ENCODE measurements at regions not wholly inside any gene's neighbourhood (a gene's known extent, or its start where the extent isn't known, plus 50 kb on each side); places are given as distances from the start of the nearest gene placed in this dataset.

DNA sequence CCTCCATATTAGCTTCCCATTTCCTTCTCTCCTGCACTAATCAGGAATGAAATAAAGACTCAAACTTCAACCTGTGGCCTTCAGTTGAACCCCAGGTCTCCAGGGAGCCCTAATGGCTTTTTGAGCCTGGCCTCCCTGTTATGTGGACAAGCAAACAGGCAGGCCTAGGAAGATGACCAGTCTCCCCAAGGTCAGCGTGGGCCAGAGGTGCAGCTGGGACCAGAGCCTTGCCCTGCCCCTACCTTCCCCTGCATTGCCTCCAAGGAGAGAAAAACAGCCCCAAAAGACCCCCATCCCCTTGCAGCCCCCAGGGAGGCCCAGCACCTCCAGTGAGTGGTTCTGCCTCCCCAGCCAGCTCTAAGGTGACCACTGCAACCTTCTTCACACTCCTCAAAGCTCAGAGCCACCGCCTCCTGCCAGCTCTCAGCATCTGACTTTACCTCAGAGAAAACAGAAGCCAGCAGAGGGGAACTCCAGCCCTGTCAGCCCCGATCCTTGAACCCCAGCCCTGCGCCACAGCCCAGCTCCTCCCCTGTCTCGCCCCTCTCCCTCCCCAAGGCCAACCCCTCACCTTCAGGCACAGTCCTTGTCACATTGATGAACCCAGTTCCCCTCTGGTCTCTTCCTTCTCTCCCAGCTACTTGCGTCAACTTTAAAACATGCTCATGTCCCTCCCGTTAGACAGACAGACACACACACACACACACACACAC is 59.5 kb upstream of the ID2 start:
- TF ChIP-seq, protein P1, sequence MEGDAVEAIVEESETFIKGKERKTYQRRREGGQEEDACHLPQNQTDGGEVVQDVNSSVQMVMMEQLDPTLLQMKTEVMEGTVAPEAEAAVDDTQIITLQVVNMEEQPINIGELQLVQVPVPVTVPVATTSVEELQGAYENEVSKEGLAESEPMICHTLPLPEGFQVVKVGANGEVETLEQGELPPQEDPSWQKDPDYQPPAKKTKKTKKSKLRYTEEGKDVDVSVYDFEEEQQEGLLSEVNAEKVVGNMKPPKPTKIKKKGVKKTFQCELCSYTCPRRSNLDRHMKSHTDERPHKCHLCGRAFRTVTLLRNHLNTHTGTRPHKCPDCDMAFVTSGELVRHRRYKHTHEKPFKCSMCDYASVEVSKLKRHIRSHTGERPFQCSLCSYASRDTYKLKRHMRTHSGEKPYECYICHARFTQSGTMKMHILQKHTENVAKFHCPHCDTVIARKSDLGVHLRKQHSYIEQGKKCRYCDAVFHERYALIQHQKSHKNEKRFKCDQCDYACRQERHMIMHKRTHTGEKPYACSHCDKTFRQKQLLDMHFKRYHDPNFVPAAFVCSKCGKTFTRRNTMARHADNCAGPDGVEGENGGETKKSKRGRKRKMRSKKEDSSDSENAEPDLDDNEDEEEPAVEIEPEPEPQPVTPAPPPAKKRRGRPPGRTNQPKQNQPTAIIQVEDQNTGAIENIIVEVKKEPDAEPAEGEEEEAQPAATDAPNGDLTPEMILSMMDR (IDR thresholded peaks at IDR 0.05; ENCODE audit: insufficient read depth, low read length, missing control alignments): no peak
- DNase-seq (ENCODE audit: low read depth, low spot score): no peak
- ChIA-PET CTCF (no interaction called here), POLR2A (no interaction called here)
- H3K4me3 ChIP-seq (ENCODE audit: low read depth, low read length): no peak overlapping the region

DNA sequence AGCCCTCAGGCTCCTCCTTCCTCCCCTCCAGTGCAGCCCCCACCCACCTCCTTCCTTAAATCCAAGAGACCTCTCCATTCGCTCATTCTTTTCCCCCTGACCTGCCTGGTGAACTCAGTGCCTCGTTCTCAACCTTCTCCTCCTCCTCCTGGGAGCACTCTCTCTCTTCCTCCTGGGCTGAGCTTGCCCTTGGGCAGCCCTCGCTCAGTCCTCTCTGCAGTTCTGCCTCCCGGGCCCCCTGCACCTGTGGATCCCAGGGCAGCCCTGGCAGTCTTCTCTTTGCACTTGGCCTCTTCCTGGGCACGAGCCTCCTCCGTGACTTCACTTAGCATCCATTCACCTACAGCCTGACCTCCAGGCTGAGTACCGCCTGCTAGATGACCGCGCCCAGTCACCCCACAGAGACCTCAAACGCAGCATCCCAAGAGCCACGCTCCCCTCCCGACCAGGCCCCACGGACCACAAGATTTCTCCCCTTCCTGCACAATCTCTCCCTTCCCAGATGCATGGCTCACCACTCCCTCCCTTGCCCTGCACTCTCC is 58.9 kb upstream of the ID2 start:
- ChIA-PET CTCF (interaction anchor here (0.7 to 1.5 kb wide), 2 partner anchors 9 to 10 kb away, joined by 3 to 6 read pairs; no protein-coding TSS in a partner anchor), POLR2A (no interaction called here)
- no peak overlapping the region for H3K4me3 ChIP-seq (ENCODE audit: low read depth, low read length)
- TF ChIP-seq, protein P1 (IDR thresholded peaks at IDR 0.05; ENCODE audit: insufficient read depth, low read length, missing control alignments): no peak
- DNase-seq (ENCODE audit: low read depth, low spot score): no peak

DNA sequence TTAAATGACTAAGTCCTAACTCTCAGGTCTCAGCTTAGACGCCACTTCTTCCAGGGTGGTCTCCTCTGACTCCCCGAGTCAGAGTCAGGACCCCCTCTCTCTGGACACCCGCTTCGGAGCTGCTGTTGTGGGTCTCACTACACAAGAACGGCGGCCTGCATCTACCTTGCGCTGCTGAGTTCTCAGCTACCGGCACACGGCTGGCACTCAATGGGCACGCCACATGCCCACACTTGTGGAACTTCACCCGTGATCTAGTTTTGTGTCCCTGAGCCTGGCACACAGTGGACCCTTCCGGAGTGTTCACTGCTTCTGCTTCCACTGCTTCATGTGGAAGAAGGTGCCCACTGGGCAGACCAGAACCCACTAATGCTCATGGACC is 58.3 kb upstream of the ID2 start:
- ChIA-PET POLR2A (no interaction called here), CTCF (interaction anchor here (0.7 to 1.5 kb wide), 2 partner anchors 9 to 10 kb away, joined by 3 to 6 read pairs; no protein-coding TSS in a partner anchor)
- no peak for DNase-seq (ENCODE audit: low read depth, low spot score)
- TF ChIP-seq, protein P1 (IDR thresholded peaks at IDR 0.05; ENCODE audit: insufficient read depth, low read length, missing control alignments): no peak
- H3K4me3 ChIP-seq (ENCODE audit: low read depth, low read length): no peak overlapping the region

DNA sequence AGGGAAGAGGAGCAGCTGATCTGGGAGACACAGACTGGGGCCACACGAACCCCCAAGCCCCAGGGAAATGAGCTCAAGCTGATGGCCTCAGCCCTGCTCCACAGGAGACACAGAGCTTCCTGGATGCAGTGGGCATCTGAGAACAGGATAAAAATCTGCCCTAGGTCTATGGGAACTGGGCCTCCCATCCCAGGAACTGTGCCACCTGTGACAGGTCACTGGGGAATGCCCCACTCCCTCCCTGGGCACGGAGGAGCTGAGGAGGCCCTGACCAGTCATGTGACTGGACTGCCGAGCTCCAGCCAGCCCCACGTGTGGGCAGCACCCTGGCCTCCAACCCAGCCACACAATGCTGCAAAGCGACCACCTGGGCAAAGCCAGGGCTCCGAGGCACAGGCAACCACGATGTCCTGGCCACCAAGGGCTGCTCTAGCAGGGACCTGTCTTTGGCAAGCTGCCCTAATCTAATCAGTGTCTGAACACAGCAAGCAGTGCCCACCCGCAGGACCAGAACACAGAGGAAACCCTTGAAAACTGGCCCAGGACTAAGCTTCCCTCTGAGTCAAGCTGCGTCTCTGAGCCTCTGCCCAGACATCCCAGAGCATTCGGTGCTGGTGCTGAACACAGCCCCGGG is 57.8 kb upstream of the ID2 start:
- ChIA-PET CTCF (interaction anchor here (0.7 to 1.5 kb wide), 2 partner anchors 9 to 10 kb away, joined by 3 to 6 read pairs; no protein-coding TSS in a partner anchor), POLR2A (no interaction called here)
- no peak overlapping the region for H3K4me3 ChIP-seq (ENCODE audit: low read depth, low read length)
- DNase-seq (ENCODE audit: low read depth, low spot score): no peak
- TF ChIP-seq, protein P1 (IDR thresholded peaks at IDR 0.05; ENCODE audit: insufficient read depth, low read length, missing control alignments): no peak

DNA sequence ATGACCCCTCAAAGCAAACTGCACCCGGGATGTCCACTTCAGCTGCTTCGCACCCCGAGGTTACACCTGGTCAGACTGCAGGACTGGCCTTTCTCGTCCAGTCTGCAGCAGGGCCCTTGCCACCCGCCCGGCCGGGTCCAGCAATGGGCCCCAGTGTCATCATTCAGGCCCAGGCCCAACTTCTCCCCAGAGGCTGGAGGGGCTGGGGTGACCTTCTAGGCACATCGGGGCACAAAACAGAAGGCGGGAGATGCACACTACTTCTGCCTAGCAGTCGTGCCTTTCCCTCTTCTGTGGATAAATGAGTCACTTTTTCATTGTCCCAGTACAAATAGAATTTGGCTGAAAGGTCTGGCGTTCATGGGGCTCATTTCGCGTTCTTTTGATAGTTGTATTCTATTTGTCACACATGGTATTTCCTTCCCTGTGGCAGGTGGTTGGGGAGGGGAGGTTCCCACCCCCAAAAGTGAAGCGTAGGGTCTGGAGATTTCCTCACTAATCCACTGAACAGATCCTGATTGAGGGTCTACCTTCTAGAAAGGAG is 56.9 kb upstream of the ID2 start:
- no peak for DNase-seq (ENCODE audit: low read depth, low spot score)
- TF ChIP-seq, protein P1 (IDR thresholded peaks at IDR 0.05; ENCODE audit: insufficient read depth, low read length, missing control alignments): no peak
- CTCF ChIA-PET: no interaction called here
- H3K4me3 ChIP-seq (ENCODE audit: low read depth, low read length): no peak overlapping the region
- POLR2A ChIA-PET: no interaction called here
